ENCODE measurements at regions not wholly inside any gene's neighbourhood (a gene's known extent, or its start where the extent isn't known, plus 50 kb on each side); places are given as distances from the start of the nearest gene placed in this dataset.
"Not testable (repeated sequence)": the region's sequence is repeated elsewhere in the genome, so short reads cannot be mapped to it uniquely, and the experiment has no call there.

- intact Hi-C loops (cut with DNase I; ENCODE audit: low total_unique reads) = no loop called here
- Histone ChIP-seq H3K27me3 (no peaks in the 10 kb centered on the region), H3K4me3 (no peak overlapping the region), H3K9me3 (no peaks in the 10 kb centered on the region), H3K27ac (no peak overlapping the region), H3K4me1 (no peaks in the 10 kb centered on the region), H3K36me3 (no peaks in the 10 kb centered on the region)
- no peak for TF ChIP-seq CTCF (IDR thresholded peaks at IDR 0.05)
- no peak for TF ChIP-seq POLR2AphosphoS5 (IDR thresholded peaks at IDR 0.05)
- no peak for TF ChIP-seq POLR2A (IDR thresholded peaks at IDR 0.05)
- no peak for TF ChIP-seq EP300 (IDR thresholded peaks at IDR 0.05)
- peak in 1 of 2 donors; percentile 9 for DNase-seq
- WGBS, 5 donors = 40 to 54% (median 49%) methylated on average over 2 of the region's 2 CpGs
These were observed 172.3 kb upstream of the TRPC5 start for GRCh38 chrX:112254896-112255295.

- peaks cover 0 to 7% (median 0%) of the 10 kb centered on the region in 3 donors for H3K27me3 ChIP-seq
- H3K9me3 ChIP-seq = peaks cover 0 to 16% (median 6%) of the 10 kb centered on the region in 4 donors
- H3K4me3 ChIP-seq = no peak overlapping the region
- TF ChIP-seq POLR2A (IDR thresholded peaks at IDR 0.05) = no peak
- no peak for TF ChIP-seq POLR2AphosphoS5 (IDR thresholded peaks at IDR 0.05)
- TF ChIP-seq CTCF (IDR thresholded peaks at IDR 0.05) = no peak
- TF ChIP-seq EP300 (IDR thresholded peaks at IDR 0.05) = no peak
- H3K36me3 ChIP-seq = no peaks in the 10 kb centered on the region
- H3K4me1 ChIP-seq = no peaks in the 10 kb centered on the region
- DNase-seq = no peak
- H3K27ac ChIP-seq = no peak overlapping the region
- 83 to 100% (median 89%) methylated on average over 1 of the region's 1 CpG for WGBS, 5 donors
- intact Hi-C loops (cut with DNase I; ENCODE audit: low total_unique reads) = no loop called here
These were observed 165.1 kb upstream of the TRPC5 start for GRCh38 chrX:112247714-112248113.

- Histone ChIP-seq H3K27me3 (no peaks in the 10 kb centered on the region), H3K4me3 (no peak overlapping the region), H3K36me3 (no peaks in the 10 kb centered on the region), H3K27ac (no peak overlapping the region), H3K9me3 (no peaks in the 10 kb centered on the region), H3K4me1 (no peaks in the 10 kb centered on the region)
- no peak for DNase-seq
- intact Hi-C loops (cut with DNase I; ENCODE audit: low total_unique reads) = no loop called here
- TF ChIP-seq POLR2A (IDR thresholded peaks at IDR 0.05) (no peak), POLR2AphosphoS5 (IDR thresholded peaks at IDR 0.05) (peak in 1 of 3 donors; percentile 21)
These were observed 153.0 kb upstream of the TRPC5 start for GRCh38 chrX:112235547-112235946.

GRCh38 chrX:112233164-112233563 is 150.6 kb upstream of the TRPC5 start:
- intact Hi-C loops (cut with DNase I; ENCODE audit: low total_unique reads) = no loop called here
- WGBS, 5 donors = 54 to 78% (median 70%) methylated on average over 3 of the region's 3 CpGs
- no peaks in the 10 kb centered on the region for H3K27me3 ChIP-seq

GRCh38 chrX:112226795-112227194 is 144.2 kb upstream of the TRPC5 start:
- WGBS, 5 donors = 85 to 95% (median 89%) methylated on average over 3 to 4 of the region's 4 CpGs
- H3K27me3 ChIP-seq; H3K4me1 ChIP-seq; intact Hi-C loops (cut with DNase I; ENCODE audit: low total_unique reads); H3K9me3 ChIP-seq; H3K4me3 ChIP-seq; H3K36me3 ChIP-seq; DNase-seq; H3K27ac ChIP-seq: not testable (repeated sequence)

More at GRCh38 chrX:112233164-112233563, 150.6 kb upstream of the TRPC5 start:
- H3K4me1 ChIP-seq = no peaks in the 10 kb centered on the region
- H3K27ac ChIP-seq = no peak overlapping the region
- DNase-seq = no peak
- H3K4me3 ChIP-seq = no peak overlapping the region
- H3K9me3 ChIP-seq = peaks cover 0 to 7% (median 0%) of the 10 kb centered on the region in 4 donors
- H3K36me3 ChIP-seq = no peaks in the 10 kb centered on the region
- TF ChIP-seq EP300 (IDR thresholded peaks at IDR 0.05) (no peak), CTCF (IDR thresholded peaks at IDR 0.05) (no peak), POLR2AphosphoS5 (IDR thresholded peaks at IDR 0.05) (no peak), POLR2A (IDR thresholded peaks at IDR 0.05) (no peak)

All from stomach (tissue), 8 donors.